RWPE2 (cell line): ENCODE measurements at regions not wholly inside any gene's neighbourhood (a gene's known extent, or its start where the extent isn't known, plus 50 kb on each side); places are given as distances from the start of the nearest gene placed in this dataset.

Experiments used
- ATAC-seq: fragments of 200-7000 bp; cut with Tn5 transposase; 3 replicates; pipeline ENCODE4 v1.9.1; 2021; ENCODE audit warnings: low read depth
- DNase-seq: peaks from one replicate; pipeline ENCODE4 v3.0.0-alpha.2; 2020; ENCODE audit warnings: low spot score
- H3K27ac ChIP-seq: fragments of 450-650 bp; 2 replicates; pipeline ENCODE4 v1.5.1; 2017; ENCODE audit warnings: mild to moderate bottlenecking; ENCODE audit not compliant: poor library complexity, severe bottlenecking
- H3K27me3 ChIP-seq: fragments of 250-450 bp; sonication (Bioruptor Pico); 2 replicates; pipeline ENCODE4 v1.5.1; 2021; ENCODE audit warnings: mild to moderate bottlenecking, moderate library complexity; ENCODE audit not compliant: insufficient read depth, poor library complexity, severe bottlenecking
- H3K36me3 ChIP-seq: fragments of 250-450 bp; sonication (Bioruptor Pico); 2 replicates; pipeline ENCODE4 v1.5.1; 2020; ENCODE audit warnings: low read depth, mild to moderate bottlenecking, moderate library complexity
- H3K4me1 ChIP-seq: fragments of 250-450 bp; sonication (Bioruptor Pico); 2 replicates; pipeline ENCODE4 v1.5.1; 2021; ENCODE audit warnings: mild to moderate bottlenecking, moderate library complexity; ENCODE audit not compliant: insufficient read depth, poor library complexity, severe bottlenecking
- H3K4me3 ChIP-seq: fragments of 250-450 bp; sonication (Bioruptor Pico); 2 replicates; pipeline ENCODE4 v1.5.1; 2021; ENCODE audit warnings: mild to moderate bottlenecking, moderate library complexity; ENCODE audit not compliant: severe bottlenecking
- H3K9me3 ChIP-seq: fragments of 250-450 bp; sonication (Bioruptor Pico); 2 replicates; pipeline ENCODE4 v1.5.1; 2021; ENCODE audit warnings: mild to moderate bottlenecking, moderate library complexity; ENCODE audit not compliant: severe bottlenecking
- TF ChIP-seq, protein P1 (sequence below): fragments of 450-650 bp; IDR thresholded peaks from one replicate; pipeline ENCODE4 v1.5.1; 2017; ENCODE audit warnings: mild to moderate bottlenecking, moderate library complexity; ENCODE audit not compliant: poor library complexity, severe bottlenecking

DNA sequence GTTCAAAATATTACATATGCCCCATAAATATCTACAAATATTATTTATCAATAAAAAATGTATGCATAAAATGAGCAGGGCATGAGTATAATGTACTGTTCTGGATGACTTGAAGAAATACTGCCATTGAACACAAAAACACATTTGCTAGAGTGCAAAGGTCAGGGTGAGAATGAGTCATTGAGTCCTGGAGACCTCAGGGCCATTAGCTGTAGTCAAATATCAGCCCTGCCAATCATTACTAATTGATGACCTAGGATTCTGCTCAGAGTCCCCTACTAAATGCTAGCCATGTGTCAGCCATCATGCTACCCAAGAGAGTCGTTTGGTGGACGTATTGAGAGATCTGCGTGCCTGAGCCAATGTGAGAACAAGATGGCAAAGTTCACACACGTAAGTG is 80.3 kb upstream of the FAM169A start:
- TF ChIP-seq, protein P1, sequence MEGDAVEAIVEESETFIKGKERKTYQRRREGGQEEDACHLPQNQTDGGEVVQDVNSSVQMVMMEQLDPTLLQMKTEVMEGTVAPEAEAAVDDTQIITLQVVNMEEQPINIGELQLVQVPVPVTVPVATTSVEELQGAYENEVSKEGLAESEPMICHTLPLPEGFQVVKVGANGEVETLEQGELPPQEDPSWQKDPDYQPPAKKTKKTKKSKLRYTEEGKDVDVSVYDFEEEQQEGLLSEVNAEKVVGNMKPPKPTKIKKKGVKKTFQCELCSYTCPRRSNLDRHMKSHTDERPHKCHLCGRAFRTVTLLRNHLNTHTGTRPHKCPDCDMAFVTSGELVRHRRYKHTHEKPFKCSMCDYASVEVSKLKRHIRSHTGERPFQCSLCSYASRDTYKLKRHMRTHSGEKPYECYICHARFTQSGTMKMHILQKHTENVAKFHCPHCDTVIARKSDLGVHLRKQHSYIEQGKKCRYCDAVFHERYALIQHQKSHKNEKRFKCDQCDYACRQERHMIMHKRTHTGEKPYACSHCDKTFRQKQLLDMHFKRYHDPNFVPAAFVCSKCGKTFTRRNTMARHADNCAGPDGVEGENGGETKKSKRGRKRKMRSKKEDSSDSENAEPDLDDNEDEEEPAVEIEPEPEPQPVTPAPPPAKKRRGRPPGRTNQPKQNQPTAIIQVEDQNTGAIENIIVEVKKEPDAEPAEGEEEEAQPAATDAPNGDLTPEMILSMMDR: no peak
- H3K4me1 ChIP-seq: peaks cover 11% of the 10 kb centered on the region
- H3K9me3 ChIP-seq: no peaks in the 10 kb centered on the region
- ATAC-seq (no peak), DNase-seq (no peak)
- H3K4me3 ChIP-seq: no peak overlapping the region
- H3K27ac ChIP-seq: no peak overlapping the region
- no peaks in the 10 kb centered on the region for H3K36me3 ChIP-seq
- H3K27me3 ChIP-seq: no peaks in the 10 kb centered on the region

DNA sequence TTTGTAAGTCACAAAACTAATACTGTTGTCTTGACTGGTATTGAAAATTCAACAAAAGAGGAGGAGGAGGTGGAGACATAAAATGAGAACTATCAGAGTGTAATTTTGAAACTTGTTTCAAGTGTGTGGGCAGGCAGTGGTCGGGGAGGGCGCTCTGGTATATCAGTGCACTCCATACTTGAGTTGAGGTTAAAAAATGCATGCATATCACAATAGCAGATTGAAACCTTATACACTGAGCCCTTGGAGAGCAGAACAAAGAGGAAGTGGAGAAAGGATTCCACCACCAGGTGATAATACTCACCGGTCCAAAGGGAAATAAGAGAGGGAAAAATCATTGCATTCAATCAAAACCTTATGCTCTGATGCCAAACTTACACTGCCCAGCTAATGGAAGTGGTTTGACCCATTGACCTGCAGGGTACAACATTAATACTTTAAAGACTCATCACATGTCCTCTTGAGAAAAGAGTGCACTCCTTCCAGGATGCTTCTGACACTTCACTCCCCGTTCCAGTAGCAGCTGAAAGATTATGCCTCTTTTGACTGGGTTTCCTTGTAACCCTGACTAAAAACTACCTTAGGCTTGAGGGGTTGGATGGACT is 79.5 kb upstream of the FAM169A start:
- ATAC-seq (no peak), DNase-seq (no peak)
- H3K4me3 ChIP-seq: no peak overlapping the region
- H3K4me1 ChIP-seq: peaks cover 11% of the 10 kb centered on the region
- no peaks in the 10 kb centered on the region for H3K9me3 ChIP-seq
- TF ChIP-seq, protein P1: no peak
- no peaks in the 10 kb centered on the region for H3K27me3 ChIP-seq
- no peak overlapping the region for H3K27ac ChIP-seq
- no peaks in the 10 kb centered on the region for H3K36me3 ChIP-seq

DNA sequence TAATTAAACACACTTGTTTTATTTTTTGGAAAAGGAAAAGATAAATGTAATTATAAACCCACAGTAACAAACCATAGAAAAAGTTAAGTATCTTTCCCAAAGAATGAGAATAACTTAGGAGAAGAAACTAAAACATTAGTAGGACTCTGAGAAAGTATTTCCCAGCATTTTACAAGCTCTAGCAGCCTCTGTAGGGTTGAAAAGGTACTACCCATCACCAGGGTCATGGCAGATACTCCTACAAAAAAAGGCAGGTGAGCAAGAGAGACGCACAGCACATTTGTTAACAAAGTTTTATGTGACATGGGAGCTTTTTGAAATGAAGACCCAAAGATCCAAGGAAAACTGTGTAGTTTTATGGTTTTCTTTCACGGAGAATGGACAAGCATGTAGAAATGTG is 77.7 kb upstream of the FAM169A start:
- H3K4me3 ChIP-seq: no peak overlapping the region
- H3K36me3 ChIP-seq: no peaks in the 10 kb centered on the region
- H3K4me1 ChIP-seq: peaks cover 2% of the 10 kb centered on the region
- H3K27ac ChIP-seq: no peak overlapping the region
- DNase-seq: no peak
- ATAC-seq: no peak; the same call in 2 of the 3 replicates
- H3K27me3 ChIP-seq: no peaks in the 10 kb centered on the region
- H3K9me3 ChIP-seq: no peaks in the 10 kb centered on the region
- TF ChIP-seq, protein P1: peak; percentile 61

DNA sequence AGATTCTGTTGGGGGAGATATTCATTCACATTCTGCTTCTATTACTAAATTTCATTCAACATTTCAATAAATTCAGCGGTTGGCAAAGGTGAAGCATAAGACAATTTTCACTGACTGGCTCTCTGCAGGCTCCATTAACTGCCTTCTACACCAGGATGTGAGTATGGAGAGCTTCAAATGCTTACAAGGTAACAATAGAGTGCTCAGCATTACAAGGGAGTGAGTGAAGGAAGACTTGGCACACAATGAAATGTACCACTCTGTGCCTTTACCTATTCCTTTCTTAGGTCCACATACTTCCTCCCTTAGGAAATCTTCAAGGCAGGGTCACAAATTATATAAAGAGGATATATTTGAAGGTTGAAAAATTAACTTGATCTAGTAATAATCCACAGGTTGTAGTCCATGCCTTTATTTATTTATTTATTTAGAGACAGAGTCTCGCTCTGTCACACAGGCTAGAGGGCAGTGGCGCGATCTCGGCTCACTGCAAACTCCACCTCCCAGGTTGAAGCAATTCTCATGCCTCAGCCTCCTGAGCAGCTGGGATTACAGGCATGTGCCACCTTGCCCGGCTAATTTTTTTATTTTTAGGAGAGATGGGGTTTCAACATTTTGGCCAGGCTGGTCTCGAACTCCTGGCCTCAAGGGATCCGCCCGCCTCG is 76.6 kb upstream of the FAM169A start:
- DNase-seq: no peak
- Histone ChIP-seq H3K4me1 (no peaks in the 10 kb centered on the region), H3K4me3 (no peak overlapping the region), H3K36me3 (no peaks in the 10 kb centered on the region), H3K27ac (no peak overlapping the region), H3K27me3 (no peaks in the 10 kb centered on the region), H3K9me3 (no peaks in the 10 kb centered on the region)
- TF ChIP-seq, protein P1: no peak
- no peak for ATAC-seq

DNA sequence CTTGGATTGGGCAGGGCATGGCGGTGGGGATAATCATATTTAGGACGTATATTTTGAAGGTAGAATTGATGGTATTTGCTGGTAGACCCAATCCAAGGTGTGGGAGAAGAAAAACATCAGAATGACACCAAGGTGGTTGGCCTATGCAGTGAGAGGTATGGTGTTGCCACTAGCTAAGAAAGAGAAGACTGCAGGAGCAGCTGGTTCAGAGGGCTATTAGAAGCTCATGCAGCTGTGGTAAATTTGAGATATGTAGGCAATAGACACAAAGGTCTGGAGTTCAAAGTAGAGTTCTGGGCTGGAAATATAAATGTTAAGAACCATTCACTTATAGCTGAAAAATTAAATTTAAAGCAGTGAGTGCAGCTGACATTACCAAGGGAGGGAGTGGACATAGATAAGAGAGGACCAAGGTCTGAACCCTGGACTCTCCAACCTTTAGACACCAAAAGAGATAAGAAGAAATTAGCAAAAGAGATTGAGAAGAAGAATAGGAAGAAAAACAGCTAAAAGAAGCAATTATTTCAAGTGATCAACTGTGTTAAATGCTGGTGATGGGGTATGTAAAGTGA is 74.7 kb upstream of the FAM169A start:
- no peak overlapping the region for H3K4me3 ChIP-seq
- no peaks in the 10 kb centered on the region for H3K27me3 ChIP-seq
- H3K36me3 ChIP-seq: no peaks in the 10 kb centered on the region
- H3K9me3 ChIP-seq: no peaks in the 10 kb centered on the region
- TF ChIP-seq, protein P1: no peak
- no peak for DNase-seq
- H3K4me1 ChIP-seq: no peaks in the 10 kb centered on the region
- H3K27ac ChIP-seq: no peak overlapping the region
- ATAC-seq: no peak
